ENCODE measurements at regions not wholly inside any gene's neighbourhood (a gene's known extent, or its start where the extent isn't known, plus 50 kb on each side); places are given as distances from the start of the nearest gene placed in this dataset.
A peak's percentile ranks its signal among the peaks of the same experiment; 100 is the strongest.

- CTCF ChIA-PET: interaction anchor here (0.7 kb wide), 1 partner anchor 20 kb away, joined by 4 read pairs; no protein-coding TSS in a partner anchor
- SMC1A ChIA-PET (ENCODE audit: uncharacterized antibody, unreplicated experiment): interaction anchor here (0.5 to 4.4 kb wide), 5 partner anchors 20 to 1461 kb away, joined by 3 to 19 read pairs (median 4); no protein-coding TSS in a partner anchor
- FAIRE-seq (no peak), ATAC-seq (peak; percentile 52), DNase-seq (ENCODE audit: low read depth, low spot score) (no peak)
- H3K9ac ChIP-seq (ENCODE audit: control insufficient read depth, insufficient read depth, low read length): no peak overlapping the region
- H3K79me2 ChIP-seq (ENCODE audit: control insufficient read depth, insufficient read depth, low read length): no peaks in the 10 kb centered on the region
- H3K27me3 ChIP-seq (replicated peaks in 1 of 2; ENCODE audit: control insufficient read depth in 2 of 2, insufficient read depth in 2 of 2, low read length in 1 of 2): no peaks in the 10 kb centered on the region
- no peaks in the 10 kb centered on the region for H3K4me1 ChIP-seq (ENCODE audit: control insufficient read depth, insufficient read depth, low read length)
- in situ Hi-C loops (cut with MboI) (no loop called here), intact Hi-C loops (cut with micrococcal nuclease; ENCODE audit: unreplicated experiment) (loop anchor here (1.0 to 10.0 kb wide), 2 partner anchors 25 to 561 kb away; no protein-coding TSS in a partner anchor)
- H3K27ac ChIP-seq (ENCODE audit: control insufficient read depth, insufficient read depth): peak overlapping the region; percentile 56
- H3K9me3 ChIP-seq (replicated peaks; ENCODE audit: control insufficient read depth, insufficient read depth, low read length): no peaks in the 10 kb centered on the region; the same call in 2 of the 3 replicates
- RAD21 ChIA-PET (ENCODE audit: unreplicated experiment): interaction anchor here (1.0 to 2.2 kb wide), 6 partner anchors 30 to 131 kb away, joined by 3 to 6 read pairs (median 4); no protein-coding TSS in a partner anchor
- H4K20me1 ChIP-seq (ENCODE audit: control insufficient read depth, insufficient read depth): no peaks in the 10 kb centered on the region
- H3K4me2 ChIP-seq (ENCODE audit: control insufficient read depth, insufficient read depth): peak overlapping the region; percentile 54; the same call in 1 of the 2 replicates
- H3K36me3 ChIP-seq (ENCODE audit: control insufficient read depth in 2 of 2, insufficient read depth in 2 of 2, low read length in 1 of 2): no peaks in the 10 kb centered on the region
- H3K4me3 ChIP-seq: no peak overlapping the region
- POLR2A ChIA-PET: interaction anchor here (1.4 to 2.4 kb wide), 2 partner anchors 30 to 68 kb away, joined by 3 to 10 read pairs; no protein-coding TSS in a partner anchor
- 35% methylated on average over 10 of the region's 10 CpGs for WGBS (ENCODE audit: insufficient coverage, insufficient replicate concordance, low lambda C conversion rate, missing lambda C conversion rate)
- H2AFZ ChIP-seq (ENCODE audit: control insufficient read depth, low read depth, low read length): peak overlapping the region; percentile 68
- no TSS peak for BruUV-seq (replicated peaks)
- TF ChIP-seq ZNF687 (IDR thresholded peaks at IDR 0.05) (peak; percentile 33; the same call in 1 of the 2 replicates), ZNF24 (IDR thresholded peaks at IDR 0.05) (no peak), SMAD1 (IDR thresholded peaks at IDR 0.05; ENCODE audit: low read depth, partially characterized antibody) (peak; percentile 81), RB1 (IDR thresholded peaks at IDR 0.05; ENCODE audit: borderline replicate concordance) (no peak), CREM (IDR thresholded peaks at IDR 0.05; ENCODE audit: low read depth) (no peak; the same call in 1 of the 2 replicates), ZNF384 (IDR thresholded peaks at IDR 0.05; ENCODE audit: borderline replicate concordance, low read depth, low read length) (no peak), MEF2A (IDR thresholded peaks at IDR 0.05; ENCODE audit: insufficient read depth, low read depth, low read length) (no peak), FOS (IDR thresholded peaks at IDR 0.05; ENCODE audit: borderline replicate concordance, extremely low read depth, insufficient read length) (no peak), PAX8 (IDR thresholded peaks at IDR 0.05) (no peak), SUZ12 (IDR thresholded peaks at IDR 0.05; ENCODE audit: unreplicated experiment) (no peak), GATAD2B (conservative IDR thresholded peaks at IDR 0.05; ENCODE audit: low read depth) (0 out of 2 replicates have a peak, but pooled peaks have one; percentile 66), MAX (IDR thresholded peaks at IDR 0.05; ENCODE audit: low read depth, low read length) (no peak), NFXL1 (IDR thresholded peaks at IDR 0.05; ENCODE audit: borderline replicate concordance) (no peak), ZSCAN29 (IDR thresholded peaks at IDR 0.05) (no peak), STAT3 (IDR thresholded peaks at IDR 0.05; ENCODE audit: low read depth, low read length) (no peak), RELB (IDR thresholded peaks at IDR 0.05; ENCODE audit: low read depth) (no peak), SIN3A (IDR thresholded peaks at IDR 0.05; ENCODE audit: low read depth, low read length) (no peak)
These were observed 569.1 kb downstream of the INHBA start for GRCh38 chr7:41133690-41134299.

Data from GM12878 (cell line).